ENCODE measurements at regions not wholly inside any gene's neighbourhood (a gene's known extent, or its start where the extent isn't known, plus 50 kb on each side); places are given as distances from the start of the nearest gene placed in this dataset.
A peak's percentile ranks its signal among the peaks of the same experiment; 100 is the strongest.
"Not testable (repeated sequence)": the region's sequence is repeated elsewhere in the genome, so short reads cannot be mapped to it uniquely, and the experiment has no call there.

DNA sequence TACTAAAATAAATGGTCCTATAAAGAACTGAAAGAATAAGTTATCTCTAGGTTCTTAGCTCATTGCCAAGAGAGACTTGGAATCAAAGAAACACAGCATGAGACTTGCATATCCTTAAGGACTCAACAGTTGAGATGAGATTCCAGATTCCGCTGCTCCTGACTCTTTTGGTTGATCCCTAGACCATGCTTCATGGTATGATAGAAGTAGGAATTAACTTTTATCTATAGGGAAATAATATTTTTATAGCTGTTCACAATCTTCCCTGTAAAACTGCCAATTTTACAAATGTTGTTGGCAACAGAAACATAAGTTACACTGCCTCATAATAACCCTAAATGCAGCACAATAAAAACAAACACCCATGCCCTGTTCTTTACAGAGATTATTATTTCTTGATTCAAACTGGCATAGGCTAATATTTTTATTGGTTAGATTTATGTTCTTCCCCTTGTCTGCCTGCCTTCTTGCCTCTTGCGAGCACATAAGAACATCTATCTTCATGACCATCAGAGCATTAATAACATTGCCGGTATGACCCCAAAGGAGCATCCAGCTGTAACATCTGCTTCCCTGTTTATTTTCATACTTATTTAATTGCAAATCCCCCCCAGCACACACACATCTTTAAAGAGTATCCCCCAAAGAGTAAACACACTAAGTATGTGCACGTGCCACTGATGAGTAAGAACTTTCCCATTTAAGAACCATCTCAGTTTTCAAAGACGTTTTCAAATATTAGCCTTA is 735.7 kb upstream of the SLC8A1 start:
- no peak for DNase-seq

- no peak for DNase-seq
Observed at GRCh38 chr2:41194230-41194629, 742.3 kb upstream of the SLC8A1 start.

GRCh38 chr2:41197781-41198180 is 745.9 kb upstream of the SLC8A1 start:
- DNase-seq = no peak

GRCh38 chr2:41199334-41199733 is 747.4 kb upstream of the SLC8A1 start:
- peak; percentile 1 for DNase-seq

- no peak for DNase-seq
Observed at GRCh38 chr2:41204315-41204714, 752.4 kb upstream of the SLC8A1 start.

- DNase-seq = no peak
Observed at GRCh38 chr2:41206004-41206403, 754.1 kb upstream of the SLC8A1 start.

GRCh38 chr2:41207578-41207977 is 755.7 kb upstream of the SLC8A1 start:
- DNase-seq = no peak

DNA sequence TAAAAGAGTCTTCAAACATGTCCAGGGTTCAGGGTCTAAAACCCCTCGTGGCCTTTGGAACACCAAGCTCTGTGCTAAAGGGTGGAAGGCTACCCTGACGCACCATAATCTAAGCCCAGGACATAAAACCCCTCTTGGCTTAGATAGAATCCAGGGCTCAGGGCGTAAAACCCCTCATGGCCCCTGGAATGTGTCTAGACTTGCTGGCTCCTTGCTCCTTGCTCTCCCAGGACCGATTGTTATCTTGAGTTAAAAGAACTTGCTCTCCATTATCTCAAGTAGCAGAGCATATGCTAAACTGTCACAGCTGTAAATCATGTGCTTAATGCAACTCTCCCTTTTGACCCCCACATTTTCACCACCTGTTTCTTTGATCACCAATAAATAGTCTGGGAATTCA is 758.1 kb upstream of the SLC8A1 start:
- not testable (repeated sequence) for DNase-seq

- no peak for DNase-seq
Observed at GRCh38 chr2:41216978-41217377, 765.1 kb upstream of the SLC8A1 start.

DNA sequence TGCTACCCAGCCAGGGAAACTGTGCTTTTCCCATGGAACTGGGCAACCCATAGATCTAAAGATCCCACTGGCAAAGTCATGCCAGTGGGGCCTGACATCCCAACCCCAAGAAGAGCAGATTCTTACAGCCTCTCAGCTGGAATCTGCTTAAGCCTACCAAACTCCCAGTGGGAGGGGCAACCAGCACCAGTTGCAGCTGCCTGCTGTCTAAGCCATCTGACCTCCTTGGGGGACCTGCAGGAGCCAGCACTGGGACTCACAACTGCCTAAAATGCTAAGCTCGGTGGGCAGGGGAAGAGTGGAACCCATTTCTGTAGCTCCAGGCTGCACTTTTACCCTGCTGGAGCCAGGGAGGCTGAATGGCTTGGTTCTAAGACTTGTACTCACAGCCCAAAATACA is 770.7 kb upstream of the SLC8A1 start:
- DNase-seq = no peak

GRCh38 chr2:41234093-41234492 is 782.2 kb upstream of the SLC8A1 start:
- DNase-seq = no peak

DNA sequence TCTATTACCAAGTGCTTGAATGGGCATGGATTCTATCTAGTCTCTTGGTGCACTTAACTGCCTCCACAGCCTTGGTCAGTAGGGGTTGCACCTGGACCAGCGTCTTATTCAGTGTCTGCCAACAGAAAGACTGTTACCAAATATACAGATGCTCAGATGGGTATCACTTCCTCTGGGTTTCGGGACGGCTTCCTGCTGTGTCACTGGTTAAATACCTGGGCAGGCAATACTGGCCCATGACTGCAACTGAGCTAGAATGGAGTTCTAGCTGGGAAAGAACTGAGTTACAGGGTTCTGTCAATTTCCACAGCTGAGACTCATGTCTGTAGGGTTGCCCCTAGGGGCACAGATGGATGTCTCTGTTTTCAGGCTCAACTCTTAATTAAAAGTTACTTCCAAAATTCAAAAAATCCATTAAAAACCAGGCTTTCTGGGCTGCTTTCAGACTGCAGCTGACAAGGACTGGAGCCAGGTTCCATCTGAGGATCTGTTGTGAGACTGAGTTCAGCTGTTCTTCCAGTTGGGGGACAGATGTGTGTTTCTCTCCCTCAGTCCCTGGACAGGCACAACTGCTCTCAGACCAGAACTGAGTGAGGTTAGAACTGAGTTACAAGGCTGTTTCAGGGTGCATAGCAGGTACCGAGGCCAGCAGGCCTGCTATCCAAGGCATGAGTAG is 789.6 kb upstream of the SLC8A1 start:
- DNase-seq = no peak

GRCh38 chr2:41242001-41242331 is 790.1 kb upstream of the SLC8A1 start:
- DNase-seq = no peak

DNA sequence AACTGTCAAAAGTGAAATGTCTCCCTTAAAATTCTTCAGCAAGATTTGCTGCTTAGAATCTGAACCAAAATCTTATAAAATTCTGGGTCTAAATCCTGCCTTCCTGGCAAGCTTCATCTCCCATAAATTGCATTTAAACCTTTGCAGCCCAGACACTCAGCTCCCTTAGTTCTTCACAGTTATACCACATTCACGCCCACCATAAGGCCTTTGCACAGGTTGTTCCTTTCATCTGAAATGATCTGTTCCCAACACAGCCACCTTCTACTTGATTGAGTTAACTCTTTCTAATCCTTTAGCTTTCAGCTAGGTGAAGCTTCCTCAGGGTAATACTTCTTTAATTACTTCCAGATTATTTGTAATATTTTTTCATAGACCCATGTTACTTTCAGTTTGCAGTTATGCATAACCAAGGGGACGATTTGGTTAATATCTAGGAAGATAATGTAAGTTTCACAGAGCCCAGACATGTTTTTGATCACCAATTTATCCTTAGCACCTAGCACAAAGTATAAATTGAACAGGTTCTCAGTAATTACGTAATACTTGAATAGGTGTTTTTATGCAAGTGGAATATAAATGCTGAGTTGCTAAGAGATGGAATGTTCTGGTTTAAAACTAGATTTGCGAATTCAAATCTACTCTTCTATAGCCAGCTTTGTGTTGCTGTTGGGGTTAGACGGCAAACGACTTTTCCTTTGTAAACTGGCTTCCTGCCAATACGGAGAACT is 779.7 kb upstream of the PKDCC start:
- no peak for DNase-seq

DNA sequence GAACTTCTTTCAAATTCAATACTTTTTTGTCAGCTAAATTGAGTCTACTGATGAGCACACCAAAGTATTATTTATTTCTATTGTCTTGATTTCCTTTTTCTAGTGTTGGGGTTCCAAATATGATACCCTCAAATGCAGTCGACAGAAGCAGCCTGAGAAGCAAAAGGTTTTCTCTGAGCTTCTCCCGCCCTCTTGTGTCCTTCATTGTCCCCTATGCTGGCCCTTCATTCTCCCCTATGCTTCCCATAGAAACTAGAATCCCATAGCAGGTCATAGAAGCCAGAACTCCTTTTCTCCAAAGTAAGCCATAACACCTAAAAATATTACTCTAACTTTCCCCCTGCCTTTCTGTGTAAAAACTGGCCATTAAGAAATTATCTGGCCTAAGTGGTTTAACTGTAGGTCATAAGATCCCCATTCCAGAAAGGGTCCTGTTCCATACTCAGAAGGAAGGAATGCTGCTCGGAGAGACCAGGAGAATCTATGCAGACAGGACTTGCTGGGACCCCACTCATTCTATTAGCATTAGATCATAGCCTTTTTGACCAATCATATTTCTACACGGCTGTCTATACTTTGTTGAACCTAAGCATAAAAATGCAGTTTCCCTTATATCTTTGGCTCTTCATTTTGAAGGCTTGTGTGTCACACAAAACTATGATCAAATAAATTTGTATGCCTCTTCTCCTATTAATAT is 764.6 kb upstream of the PKDCC start:
- no peak for DNase-seq

DNA sequence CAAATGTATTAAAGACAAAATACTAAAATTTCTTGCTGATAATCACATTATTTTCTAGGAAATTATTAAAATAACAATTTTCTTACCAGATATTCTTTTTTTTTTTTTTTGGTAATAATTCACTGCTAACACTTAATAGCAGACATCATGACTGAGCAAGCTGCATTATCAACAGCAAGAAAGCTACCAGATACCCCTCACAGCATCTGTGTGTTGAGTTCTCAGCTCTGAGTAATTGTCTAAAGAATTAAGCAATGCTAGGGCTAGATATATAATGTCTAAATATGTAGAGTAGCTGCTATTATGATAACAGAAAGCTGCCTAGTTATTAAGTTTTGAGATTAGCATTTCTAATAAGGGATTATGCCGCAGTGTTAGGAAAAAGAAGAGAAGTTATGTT is 754.3 kb upstream of the PKDCC start:
- no peak for DNase-seq

DNA sequence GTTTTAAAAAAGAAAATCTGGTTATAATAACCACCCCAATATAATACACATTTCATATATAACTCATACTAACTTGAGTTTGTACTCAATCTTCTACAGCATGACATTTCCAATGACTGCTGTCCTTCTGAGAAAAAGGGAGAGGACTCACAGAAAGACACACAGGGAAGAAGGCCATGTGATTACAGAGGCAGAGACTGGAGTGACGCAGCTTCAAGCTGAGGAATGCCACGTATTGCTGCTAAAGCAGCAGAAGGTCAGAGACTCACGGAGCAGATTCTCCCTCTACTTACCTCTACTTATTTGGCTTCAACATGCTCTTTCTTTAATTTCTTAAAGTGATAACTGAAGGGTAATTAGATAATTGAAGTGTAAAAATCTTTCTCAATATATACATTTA is 753.5 kb upstream of the PKDCC start:
- DNase-seq = no peak

- DNase-seq = no peak
Observed at GRCh38 chr2:41313082-41313481, 734.7 kb upstream of the PKDCC start.

- DNase-seq = no peak
Observed at GRCh38 chr2:41314511-41315070, 733.2 kb upstream of the PKDCC start.

GRCh38 chr2:41319437-41319836 is 728.4 kb upstream of the PKDCC start:
- no peak for DNase-seq

DNA sequence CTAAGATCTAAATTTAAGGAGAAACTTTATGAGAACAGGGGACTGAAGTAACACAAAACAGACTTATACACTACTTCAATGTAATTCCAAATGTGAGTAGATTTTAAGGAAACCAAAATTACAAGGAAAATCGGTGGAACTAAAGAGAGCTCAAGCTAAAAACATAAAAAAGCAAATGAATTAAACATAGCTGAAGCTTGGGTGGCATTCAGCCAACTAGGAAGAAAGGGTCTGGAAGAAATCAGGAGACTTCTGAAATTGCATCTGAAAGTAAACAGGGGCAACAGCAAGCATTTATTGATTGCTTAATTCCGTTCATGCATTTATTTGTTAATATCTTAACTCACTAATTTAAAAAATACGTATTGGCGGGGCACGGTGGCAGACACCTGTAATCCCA is 727.3 kb upstream of the PKDCC start:
- no peak for DNase-seq

DNA sequence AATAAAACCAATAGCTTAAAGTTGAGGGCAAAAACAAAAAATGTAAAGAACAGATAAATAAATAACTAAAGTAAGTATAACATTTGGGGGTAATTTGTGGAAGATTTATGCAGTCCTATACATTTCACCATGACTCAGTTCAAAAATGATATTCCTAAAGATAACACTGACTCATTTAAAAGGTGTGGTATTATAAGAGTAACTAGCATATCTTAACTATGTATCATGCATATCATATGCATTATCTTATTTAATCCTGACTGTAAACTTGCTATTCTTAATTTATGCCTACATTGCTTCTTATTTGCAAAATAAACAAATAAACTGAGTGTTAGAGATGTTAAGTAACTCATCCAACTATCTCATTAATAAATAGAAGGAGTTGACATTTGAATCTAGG is 726.5 kb upstream of the PKDCC start:
- no peak for DNase-seq

DNA sequence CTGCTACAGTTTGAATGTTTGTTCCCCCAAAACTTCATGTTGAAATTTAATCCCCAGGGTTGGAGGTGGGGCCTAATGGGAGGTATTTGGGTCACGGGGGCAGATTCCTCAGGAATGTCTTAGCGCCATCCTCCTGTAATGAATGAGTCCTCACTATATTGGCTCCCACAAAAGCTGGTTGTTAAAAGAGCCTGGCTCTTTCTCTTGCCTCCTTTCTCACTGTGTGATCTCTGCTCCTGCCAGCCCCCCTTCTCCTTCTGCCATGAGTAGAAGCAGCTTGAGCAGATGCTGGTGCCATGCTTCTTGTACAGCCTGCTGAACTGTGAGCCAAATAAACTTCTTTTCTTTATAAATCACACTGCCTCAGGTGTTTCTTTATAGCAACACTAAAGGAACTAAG is 721.0 kb upstream of the PKDCC start:
- no peak for DNase-seq
